Stomach (tissue), 8 donors: ENCODE measurements at regions not wholly inside any gene's neighbourhood (a gene's known extent, or its start where the extent isn't known, plus 50 kb on each side); places are given as distances from the start of the nearest gene placed in this dataset.

Experiments used
- DNase-seq, 2 donors: peaks; one replicate each; pipeline versions ENCODE4 v3.0.0 to v3.0.0-alpha.2; 2013 to 2019
- H3K27ac ChIP-seq, 5 donors: fragments of 200-600 bp in 4 of 5; sonication (generic) in 4 of 5; one replicate each; pipeline ENCODE4 v1.5.1; 2013 to 2019; ENCODE audit warnings: mild to moderate bottlenecking in 1 of 5, moderate library complexity in 1 of 5
- H3K27me3 ChIP-seq, 3 donors: fragments of 200-600 bp; sonication (generic); one replicate each; pipeline ENCODE4 v1.5.1; 2017 to 2019; ENCODE audit warnings: mixed run types in 1 of 3
- H3K36me3 ChIP-seq, 4 donors: fragments of 200-600 bp; sonication (generic); 1 replicate in 3 of 4; 2 replicates in 1 of 4; pipeline ENCODE4 v1.5.1; 2016 to 2019
- H3K4me1 ChIP-seq, 4 donors: fragments of 200-600 bp; sonication (generic); one replicate each; pipeline ENCODE4 v1.5.1; 2016 to 2019
- H3K4me3 ChIP-seq, 4 donors: fragments of 200-600 bp; sonication (generic) in 3 of 4; one replicate each; pipeline ENCODE4 v1.5.1; 2016 to 2019; ENCODE audit warnings: mild to moderate bottlenecking in 1 of 4
- H3K9me3 ChIP-seq, 4 donors: fragments of 200-600 bp; sonication (generic); one replicate each; pipeline ENCODE4 v1.5.1; 2016 to 2019
- EP300 ChIP-seq: sonication (generic); formaldehyde crosslinking; IDR thresholded peaks from one replicate; pipeline ENCODE4 v1.6.1; 2017; ENCODE audit warnings: antibody characterized with exemption
- POLR2A ChIP-seq, 4 donors: fragments of 450-650 bp; IDR thresholded peaks; one replicate each; pipeline ENCODE4 v1.6.1; 2016; ENCODE audit warnings: antibody characterized with exemption in 4 of 4, control low read depth in 2 of 4, mild to moderate bottlenecking in 1 of 4, moderate library complexity in 1 of 4
- POLR2AphosphoS5 ChIP-seq, 3 donors: sonication (generic); formaldehyde crosslinking; IDR thresholded peaks; one replicate each; pipeline ENCODE4 v1.6.1; 2016; ENCODE audit warnings: antibody characterized with exemption in 3 of 3
- WGBS, 5 donors: extraction: QIAGEN DNeasy Blood & Tissue Kit in 3 of 5; methylation state at CpG; one replicate each; pipeline versions ENCODE4 v1.1.5 to v1.1.7; 2013 to 2018; 5-methylcytosine and 5-hydroxymethylcytosine counted together
- intact Hi-C: fragments of 100-400 bp; cut with DNase I; formaldehyde crosslinking; loops from one replicate; pipeline ENCODE4 v1.15.1; 2023; ENCODE audit warnings: low total_unique reads
- TF ChIP-seq, protein P1 (sequence below), 7 experiments: fragments of 450-650 bp in 4 of 7; fragments of 200-600 bp in 3 of 7; sonication (generic) in 3 of 7; IDR thresholded peaks; one replicate each; pipeline ENCODE4 v1.5.1; 2016 to 2019; ENCODE audit warnings: antibody characterized with exemption in 7 of 7, control low read depth in 2 of 7, mild to moderate bottlenecking in 1 of 7
- donor health status: healthy with polysubstance abuse.
- donor health status: Bipolar disorder and iron deficiency.
- donor health status: healthy.

DNA sequence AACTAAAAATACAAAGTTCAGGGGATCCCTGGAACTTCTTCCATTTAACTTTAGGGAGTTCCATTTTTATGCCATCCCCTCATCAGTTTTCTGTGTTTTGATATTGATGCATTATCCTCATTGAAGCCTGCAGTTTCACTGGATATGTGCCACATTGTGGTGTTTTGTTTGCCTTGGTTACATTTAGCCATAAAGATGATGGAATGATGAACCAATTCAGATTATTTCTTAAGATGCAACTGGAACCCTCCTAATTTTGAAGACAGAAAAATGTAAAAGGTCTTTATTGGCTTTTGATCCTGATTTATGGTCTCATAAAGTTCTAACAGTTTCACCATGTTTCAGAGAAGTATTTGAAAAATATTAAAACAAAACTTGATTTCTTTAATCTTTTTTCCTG, 314.2 kb upstream of the KLF6 start:
- Histone ChIP-seq H3K4me3 (no peak overlapping the region), H3K27me3 (no peaks in the 10 kb centered on the region), H3K9me3 (no peaks in the 10 kb centered on the region), H3K27ac (no peak overlapping the region), H3K4me1 (no peaks in the 10 kb centered on the region), H3K36me3 (no peaks in the 10 kb centered on the region)
- TF ChIP-seq POLR2A (IDR thresholded peaks at IDR 0.05) (no peak), EP300 (no peak)
- intact Hi-C loops: no loop called here
- DNase-seq: no peak

DNA sequence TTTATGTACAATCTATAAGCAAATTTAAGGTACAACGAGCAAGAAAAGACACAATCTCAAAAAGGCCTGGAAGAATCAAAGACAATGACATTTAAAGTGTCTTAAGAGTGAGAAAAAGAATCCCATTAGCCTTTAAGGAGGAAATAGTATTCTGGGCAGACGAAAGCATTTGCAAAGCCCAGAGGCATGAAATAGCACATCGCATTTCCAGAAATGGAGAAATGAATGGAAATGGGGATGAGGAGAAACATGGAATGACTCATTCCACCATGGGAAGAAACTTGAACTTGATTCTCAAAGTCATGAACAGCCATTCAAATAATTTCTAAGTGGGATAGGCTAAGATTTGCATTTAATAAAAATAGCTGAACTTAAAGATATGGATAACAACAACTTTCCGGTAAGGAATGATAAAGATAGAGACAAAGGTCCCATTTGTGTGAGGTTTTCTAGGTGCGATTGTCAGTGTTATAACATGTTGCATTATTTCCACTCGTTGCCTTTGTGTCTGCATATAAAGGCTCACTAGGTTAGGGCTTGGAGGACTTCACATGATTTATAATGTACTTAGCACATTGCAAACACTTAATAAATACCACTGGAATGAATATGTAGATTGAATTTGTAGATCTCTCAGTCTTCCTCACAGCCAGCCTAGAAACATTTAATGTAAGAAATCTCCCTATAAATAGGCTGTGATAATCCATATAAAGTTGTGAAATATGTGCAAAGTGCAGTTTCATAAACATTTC, 310.3 kb upstream of the KLF6 start:
- H3K27me3 ChIP-seq: no peaks in the 10 kb centered on the region
- intact Hi-C loops: no loop called here
- no peak overlapping the region for H3K27ac ChIP-seq
- DNase-seq: no peak
- H3K36me3 ChIP-seq: no peaks in the 10 kb centered on the region
- 77 to 91% (median 88%) methylated on average over 6 of the region's 6 CpGs for WGBS, 5 donors
- H3K4me3 ChIP-seq: no peak overlapping the region
- no peaks in the 10 kb centered on the region for H3K4me1 ChIP-seq
- H3K9me3 ChIP-seq: no peaks in the 10 kb centered on the region
- TF ChIP-seq POLR2A (IDR thresholded peaks at IDR 0.05) (no peak), POLR2AphosphoS5 (IDR thresholded peaks at IDR 0.05) (no peak), EP300 (no peak)
- TF ChIP-seq, protein P1, sequence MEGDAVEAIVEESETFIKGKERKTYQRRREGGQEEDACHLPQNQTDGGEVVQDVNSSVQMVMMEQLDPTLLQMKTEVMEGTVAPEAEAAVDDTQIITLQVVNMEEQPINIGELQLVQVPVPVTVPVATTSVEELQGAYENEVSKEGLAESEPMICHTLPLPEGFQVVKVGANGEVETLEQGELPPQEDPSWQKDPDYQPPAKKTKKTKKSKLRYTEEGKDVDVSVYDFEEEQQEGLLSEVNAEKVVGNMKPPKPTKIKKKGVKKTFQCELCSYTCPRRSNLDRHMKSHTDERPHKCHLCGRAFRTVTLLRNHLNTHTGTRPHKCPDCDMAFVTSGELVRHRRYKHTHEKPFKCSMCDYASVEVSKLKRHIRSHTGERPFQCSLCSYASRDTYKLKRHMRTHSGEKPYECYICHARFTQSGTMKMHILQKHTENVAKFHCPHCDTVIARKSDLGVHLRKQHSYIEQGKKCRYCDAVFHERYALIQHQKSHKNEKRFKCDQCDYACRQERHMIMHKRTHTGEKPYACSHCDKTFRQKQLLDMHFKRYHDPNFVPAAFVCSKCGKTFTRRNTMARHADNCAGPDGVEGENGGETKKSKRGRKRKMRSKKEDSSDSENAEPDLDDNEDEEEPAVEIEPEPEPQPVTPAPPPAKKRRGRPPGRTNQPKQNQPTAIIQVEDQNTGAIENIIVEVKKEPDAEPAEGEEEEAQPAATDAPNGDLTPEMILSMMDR (IDR thresholded peaks at IDR 0.05): no peak

DNA sequence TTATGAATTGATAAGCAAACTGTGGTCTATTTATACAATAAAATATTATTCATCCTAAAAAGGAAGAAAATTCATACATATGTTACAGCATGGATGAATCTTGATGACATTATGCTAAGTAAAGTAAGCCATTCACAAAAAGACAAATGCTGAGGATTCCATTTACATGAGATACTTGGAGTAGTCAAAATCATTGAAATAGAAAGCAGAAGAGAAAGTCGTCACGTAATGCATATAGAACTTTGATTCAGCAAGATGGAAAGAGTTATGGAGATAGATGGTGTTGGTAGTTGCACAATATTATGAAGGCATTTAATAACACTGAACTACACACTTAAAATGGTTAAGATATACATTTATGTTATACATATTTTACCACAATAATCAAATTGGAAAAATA, 309.7 kb upstream of the KLF6 start:
- no peaks in the 10 kb centered on the region for H3K27me3 ChIP-seq
- DNase-seq: no peak
- H3K9me3 ChIP-seq: no peaks in the 10 kb centered on the region
- 87 to 94% (median 90%) methylated on average over 2 of the region's 2 CpGs for WGBS, 5 donors
- no peaks in the 10 kb centered on the region for H3K36me3 ChIP-seq
- no peak for TF ChIP-seq POLR2AphosphoS5 (IDR thresholded peaks at IDR 0.05)
- TF ChIP-seq POLR2A (IDR thresholded peaks at IDR 0.05): no peak
- TF ChIP-seq EP300: no peak
- TF ChIP-seq, protein P1 (IDR thresholded peaks at IDR 0.05): no peak
- intact Hi-C loops: no loop called here
- no peaks in the 10 kb centered on the region for H3K4me1 ChIP-seq
- no peak overlapping the region for H3K27ac ChIP-seq
- H3K4me3 ChIP-seq: no peak overlapping the region

DNA sequence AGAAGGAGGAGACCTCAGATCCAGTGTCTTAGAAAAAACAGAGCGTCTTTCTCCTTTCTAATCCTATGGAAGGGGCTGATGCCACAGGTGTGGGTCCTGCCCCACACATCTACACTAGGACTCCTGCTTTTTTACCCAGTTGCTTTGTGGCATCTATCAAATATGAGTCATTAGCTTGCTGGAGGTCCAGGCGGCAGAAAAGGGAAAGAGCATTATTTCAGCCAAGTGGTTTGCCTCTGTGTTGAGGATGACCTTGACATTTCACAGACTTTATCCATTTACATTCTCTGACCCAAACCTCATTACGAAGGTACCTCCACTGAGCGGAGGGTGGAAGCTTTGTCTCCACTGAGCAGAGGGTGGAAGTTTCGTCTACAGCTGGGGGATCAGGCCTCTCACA, 308.4 kb upstream of the KLF6 start:
- DNase-seq: no peak
- Histone ChIP-seq H3K27ac (no peak overlapping the region), H3K36me3 (no peaks in the 10 kb centered on the region), H3K4me1 (no peaks in the 10 kb centered on the region), H3K9me3 (no peaks in the 10 kb centered on the region), H3K4me3 (no peak overlapping the region), H3K27me3 (no peaks in the 10 kb centered on the region)
- TF ChIP-seq, protein P1 (IDR thresholded peaks at IDR 0.05): no peak
- TF ChIP-seq EP300 (no peak), POLR2AphosphoS5 (IDR thresholded peaks at IDR 0.05) (no peak), POLR2A (IDR thresholded peaks at IDR 0.05) (no peak)
- intact Hi-C loops: no loop called here
- WGBS, 5 donors: 93 to 97% (median 95%) methylated on average over 5 of the region's 5 CpGs

DNA sequence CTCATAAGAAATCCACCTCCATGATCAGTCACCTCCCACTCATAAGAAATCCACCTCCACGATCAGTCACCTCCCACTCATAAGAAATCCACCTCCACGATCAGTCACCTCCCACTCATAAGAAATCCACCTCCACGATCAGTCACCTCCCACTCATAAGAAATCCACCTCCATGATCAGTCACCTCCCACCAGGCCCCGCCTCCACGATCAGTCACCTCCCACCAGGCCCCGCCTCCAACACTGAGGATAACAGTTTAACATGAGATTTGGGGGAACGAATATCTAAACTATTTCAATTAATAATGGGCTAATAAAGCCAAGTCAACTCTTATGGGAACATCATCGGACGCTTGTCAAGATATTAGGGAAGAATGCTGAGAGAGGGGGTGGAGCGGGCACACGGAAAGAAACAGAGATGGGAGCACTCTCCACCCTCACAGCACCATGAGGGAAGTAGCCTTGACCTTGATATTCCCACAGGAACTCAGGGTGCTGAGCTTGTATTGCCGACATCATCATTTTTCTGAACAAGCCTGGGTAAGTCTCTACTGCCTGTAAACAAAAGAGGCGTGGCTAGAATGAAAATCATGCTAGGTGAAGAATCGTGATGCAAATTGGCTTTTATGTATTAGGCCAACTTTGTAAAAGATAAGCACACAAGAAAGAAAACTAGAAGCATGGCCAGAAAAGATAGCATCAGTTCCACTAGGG, 303.5 kb upstream of the KLF6 start:
- Histone ChIP-seq H3K27ac (no peak overlapping the region), H3K27me3 (no peaks in the 10 kb centered on the region), H3K36me3 (no peaks in the 10 kb centered on the region), H3K4me1 (peaks cover 0 to 13% (median 6%) of the 10 kb centered on the region in 4 donors), H3K4me3 (no peak overlapping the region), H3K9me3 (no peaks in the 10 kb centered on the region)
- DNase-seq: no peak
- no peak for TF ChIP-seq POLR2A (IDR thresholded peaks at IDR 0.05)
- TF ChIP-seq POLR2AphosphoS5 (IDR thresholded peaks at IDR 0.05): no peak
- TF ChIP-seq, protein P1 (IDR thresholded peaks at IDR 0.05): no peak
- no peak for TF ChIP-seq EP300
- intact Hi-C loops: no loop called here
- WGBS, 5 donors: 89 to 94% (median 92%) methylated on average over 14 of the region's 14 CpGs
